ENCODE measurements at regions not wholly inside any gene's neighbourhood (a gene's known extent, or its start where the extent isn't known, plus 50 kb on each side); places are given as distances from the start of the nearest gene placed in this dataset.

- TF ChIP-seq MYC (IDR thresholded peaks at IDR 0.05; ENCODE audit: low read depth, low read length) (no peak), FOS (IDR thresholded peaks at IDR 0.05; ENCODE audit: borderline replicate concordance, insufficient read depth, low read length) (no peak), EZH2 (IDR thresholded peaks at IDR 0.05; ENCODE audit: borderline replicate concordance, low read depth, low read length, severe bottlenecking) (no peak), JUN (IDR thresholded peaks at IDR 0.05; ENCODE audit: borderline replicate concordance, insufficient read depth, insufficient read length, low read depth) (no peak), MAX (IDR thresholded peaks at IDR 0.05; ENCODE audit: insufficient read depth, insufficient read length) (no peak), POLR2AphosphoS5 (IDR thresholded peaks at IDR 0.05; ENCODE audit: insufficient read depth, low read depth, low read length) (no peak), CTCF (IDR thresholded peaks at IDR 0.05; ENCODE audit: extremely low read depth in 1 of 2, insufficient read depth in 1 of 2, low read depth in 1 of 2, low read length in 2 of 2) (no peak), GATA2 (IDR thresholded peaks at IDR 0.05; ENCODE audit: insufficient read depth, insufficient read length, low read depth, low read length) (no peak), POLR2A (IDR thresholded peaks at IDR 0.05; ENCODE audit: low read depth, low read length) (no peak)
- Histone ChIP-seq H3K4me3 (replicated peaks in 1 of 3; ENCODE audit: insufficient read depth in 1 of 3, low read depth in 1 of 3, low read length in 3 of 3) (no peak overlapping the region), H3K27me3 (ENCODE audit: control insufficient read depth in 2 of 2, insufficient read depth in 2 of 2, low read length in 2 of 2) (peaks cover 0 to 2% of the 10 kb centered on the region in 2 experiments), H3K36me3 (ENCODE audit: control insufficient read depth in 2 of 2, extremely low read depth in 1 of 2, insufficient read depth in 2 of 2, low read length in 2 of 2) (no peaks in the 10 kb centered on the region), H3K9me1 (replicated peaks; ENCODE audit: control insufficient read depth, extremely low read depth, insufficient read depth, low read length) (no peaks in the 10 kb centered on the region), H2AFZ (ENCODE audit: low read depth, low read length) (no peak overlapping the region), H3K9ac (replicated peaks; ENCODE audit: extremely low read depth, insufficient read depth, low read length) (peak overlapping the region; percentile 58), H3K9me3 (replicated peaks; ENCODE audit: control insufficient read depth, insufficient read depth, low read length) (no peaks in the 10 kb centered on the region), H3K27ac (ENCODE audit: insufficient read depth, low read depth, low read length) (peak overlapping the region; percentile 80), H3K4me1 (ENCODE audit: control insufficient read depth, extremely low read depth, insufficient read depth, low read length) (peaks cover 16% of the 10 kb centered on the region), H3K79me2 (ENCODE audit: control insufficient read depth, insufficient read depth, low read length) (no peaks in the 10 kb centered on the region), H4K20me1 (replicated peaks; ENCODE audit: control insufficient read depth, extremely low read depth, insufficient read depth, low read length) (no peaks in the 10 kb centered on the region), H3K4me2 (ENCODE audit: insufficient read depth, low read length) (peak overlapping the region; percentile 49)
- CTCF ChIA-PET = interaction anchor here (1.0 to 3.7 kb wide), 5 partner anchors 20 to 56 kb away, joined by 3 to 29 read pairs (median 4); no protein-coding TSS in a partner anchor
- POLR2A ChIA-PET = interaction anchor here (1.2 kb wide), 1 partner anchor 32 kb away, joined by 5 read pairs; no protein-coding TSS in a partner anchor
- FAIRE-seq (no peak), DNase-seq (ENCODE audit: low read depth, low spot score) (no peak)
- dilution Hi-C loops (cut with MboI; ENCODE audit: extremely low pct_ligation_motif_present, low sequenced_read_pairs) (no loop called here), intact Hi-C loops (cut with micrococcal nuclease) (loop anchor here (1.0 to 2.0 kb wide), 3 partner anchors 19 to 33 kb away; no protein-coding TSS in a partner anchor)
- BruUV-seq (replicated peaks) = TSS peak; percentile 78
These were observed 52.9 kb upstream of the PRNP start for GRCh38 chr20:4633379-4633778.
